ENCODE measurements at regions not wholly inside any gene's neighbourhood (a gene's known extent, or its start where the extent isn't known, plus 50 kb on each side); places are given as distances from the start of the nearest gene placed in this dataset.
"Not testable (repeated sequence)": the region's sequence is repeated elsewhere in the genome, so short reads cannot be mapped to it uniquely, and the experiment has no call there.

GRCh38 chr7:46928719-46929118, 653.2 kb downstream of the TNS3 start:
- no peaks in the 10 kb centered on the region for H3K27me3 Mint-ChIP-seq (ENCODE audit: low read depth)
- no peak for DNase-seq
- H3K9me3 Mint-ChIP-seq, result peaks cover 6% of the 10 kb centered on the region
- CTCF ChIA-PET, result no interaction called here
- H3K27ac Mint-ChIP-seq, result no peak overlapping the region
- no peak overlapping the region for H3K4me3 Mint-ChIP-seq
- intact Hi-C loops (cut with micrococcal nuclease), result no loop called here
- no peaks in the 10 kb centered on the region for H3K4me1 Mint-ChIP-seq (ENCODE audit: low read depth)
- no peaks in the 10 kb centered on the region for H3K36me3 Mint-ChIP-seq (ENCODE audit: low read depth)

DNA sequence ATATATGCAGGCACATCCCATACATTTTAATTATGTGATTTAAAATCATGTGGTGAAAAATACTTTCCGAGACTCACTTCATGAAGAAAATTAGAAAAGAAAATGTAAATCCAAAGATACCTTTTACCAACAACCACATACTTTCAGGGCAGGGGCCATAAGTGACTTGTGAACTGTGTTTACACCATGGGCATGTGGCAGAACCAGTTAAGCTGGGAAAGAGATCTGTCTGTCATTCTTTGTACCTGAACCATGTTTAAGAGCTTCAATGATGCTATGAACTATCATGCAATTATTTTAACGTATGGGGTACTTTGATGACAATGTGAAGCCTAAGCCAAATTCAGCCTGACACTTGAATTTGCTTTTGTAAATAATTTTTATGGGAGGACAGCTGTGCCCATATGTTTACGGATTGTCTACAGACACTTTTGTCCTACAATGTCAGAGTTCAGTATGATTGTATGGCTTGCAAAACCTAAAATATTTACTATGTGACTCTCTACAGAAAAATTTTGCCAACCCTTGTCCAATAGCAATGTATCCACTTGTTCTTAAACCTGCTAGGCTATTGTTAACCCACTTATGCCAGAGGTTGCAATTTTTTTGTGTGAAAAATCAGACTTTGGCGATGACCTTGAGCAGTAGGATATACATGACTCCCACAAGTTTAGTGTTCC, 654.6 kb downstream of the TNS3 start:
- no peak for DNase-seq
- CTCF ChIA-PET, result no interaction called here
- H3K27ac Mint-ChIP-seq, result no peak overlapping the region
- no peaks in the 10 kb centered on the region for H3K36me3 Mint-ChIP-seq (ENCODE audit: low read depth)
- no peaks in the 10 kb centered on the region for H3K4me1 Mint-ChIP-seq (ENCODE audit: low read depth)
- intact Hi-C loops (cut with micrococcal nuclease), result no loop called here
- H3K4me3 Mint-ChIP-seq, result no peak overlapping the region
- peaks cover 11% of the 10 kb centered on the region for H3K9me3 Mint-ChIP-seq
- H3K27me3 Mint-ChIP-seq (ENCODE audit: low read depth), result no peaks in the 10 kb centered on the region

GRCh38 chr7:46916581-46916980, 665.3 kb downstream of the TNS3 start:
- Mint-ChIP-seq H3K9me3 (peaks cover 2% of the 10 kb centered on the region), H3K27me3 (ENCODE audit: low read depth) (no peaks in the 10 kb centered on the region), H3K36me3 (ENCODE audit: low read depth) (no peaks in the 10 kb centered on the region), H3K4me1 (ENCODE audit: low read depth) (no peaks in the 10 kb centered on the region), H3K4me3 (no peak overlapping the region), H3K27ac (no peak overlapping the region)
- intact Hi-C loops (cut with micrococcal nuclease), result no loop called here
- CTCF ChIA-PET, result no interaction called here
- DNase-seq, result no peak

- H3K9me3 Mint-ChIP-seq, result peaks cover 15% of the 10 kb centered on the region
- CTCF ChIA-PET, result no interaction called here
- intact Hi-C loops (cut with micrococcal nuclease), result no loop called here
- H3K27ac Mint-ChIP-seq, result no peak overlapping the region
- H3K4me3 Mint-ChIP-seq, result no peak overlapping the region
- DNase-seq, result no peak
- H3K27me3 Mint-ChIP-seq (ENCODE audit: low read depth), result no peaks in the 10 kb centered on the region
- no peaks in the 10 kb centered on the region for H3K4me1 Mint-ChIP-seq (ENCODE audit: low read depth)
- no peaks in the 10 kb centered on the region for H3K36me3 Mint-ChIP-seq (ENCODE audit: low read depth)
Observed at GRCh38 chr7:46912692-46913091, 669.2 kb downstream of the TNS3 start.

DNA sequence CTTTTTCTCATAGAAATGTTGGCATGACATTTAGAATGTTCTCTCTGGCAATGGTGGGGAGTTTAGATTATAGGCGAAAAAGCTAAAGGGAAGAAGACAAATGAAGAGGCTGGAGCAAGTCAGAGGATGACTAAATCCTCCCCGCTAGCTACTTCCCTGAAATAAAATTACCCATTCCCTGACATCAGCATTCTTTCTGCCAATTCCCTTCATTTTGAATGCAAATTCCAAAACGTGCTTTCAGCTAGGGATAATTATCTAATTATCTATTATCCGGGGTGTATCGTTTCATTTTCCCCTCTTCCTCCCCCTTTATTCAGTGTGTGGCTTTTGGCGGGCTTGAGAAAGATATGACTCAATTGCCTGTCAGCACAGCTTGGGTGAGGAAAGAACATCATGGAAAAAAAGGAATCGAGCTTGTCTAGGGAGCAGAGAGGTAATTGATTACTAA, 672.3 kb downstream of the TNS3 start:
- no peaks in the 10 kb centered on the region for H3K36me3 Mint-ChIP-seq (ENCODE audit: low read depth)
- H3K4me1 Mint-ChIP-seq (ENCODE audit: low read depth), result no peaks in the 10 kb centered on the region
- CTCF ChIA-PET, result no interaction called here
- DNase-seq, result no peak
- no peak overlapping the region for H3K27ac Mint-ChIP-seq
- peaks cover 15% of the 10 kb centered on the region for H3K9me3 Mint-ChIP-seq
- no peak overlapping the region for H3K4me3 Mint-ChIP-seq
- no peaks in the 10 kb centered on the region for H3K27me3 Mint-ChIP-seq (ENCODE audit: low read depth)
- intact Hi-C loops (cut with micrococcal nuclease), result no loop called here

GRCh38 chr7:46908770-46909169, 673.1 kb downstream of the TNS3 start:
- CTCF ChIA-PET, result no interaction called here
- Mint-ChIP-seq H3K4me3 (no peak overlapping the region), H3K27me3 (ENCODE audit: low read depth) (no peaks in the 10 kb centered on the region), H3K9me3 (peaks cover 15% of the 10 kb centered on the region), H3K27ac (no peak overlapping the region), H3K4me1 (ENCODE audit: low read depth) (no peaks in the 10 kb centered on the region), H3K36me3 (ENCODE audit: low read depth) (no peaks in the 10 kb centered on the region)
- DNase-seq, result no peak
- intact Hi-C loops (cut with micrococcal nuclease), result no loop called here

DNA sequence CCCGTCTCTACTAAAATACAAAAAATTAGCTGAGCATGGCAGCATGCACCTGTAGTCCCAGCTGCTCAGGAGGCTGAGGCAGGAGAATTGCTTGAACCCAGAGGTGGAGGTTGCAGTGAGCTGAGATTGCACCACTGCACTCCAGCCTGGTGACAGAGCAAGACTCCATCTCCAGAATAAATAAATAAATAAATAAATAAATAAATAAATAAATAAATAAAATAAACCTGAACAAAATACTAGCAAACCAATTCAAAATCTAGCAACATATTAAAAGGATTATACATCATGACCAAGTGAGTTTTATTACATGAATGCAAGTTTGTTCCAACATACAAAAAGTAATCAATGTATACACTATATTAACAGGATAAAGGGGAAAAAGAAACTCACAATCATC, 677.4 kb downstream of the TNS3 start:
- H3K4me1 Mint-ChIP-seq (ENCODE audit: low read depth); H3K9me3 Mint-ChIP-seq; H3K36me3 Mint-ChIP-seq (ENCODE audit: low read depth); CTCF ChIA-PET; H3K27me3 Mint-ChIP-seq (ENCODE audit: low read depth); intact Hi-C loops (cut with micrococcal nuclease); DNase-seq; H3K27ac Mint-ChIP-seq; H3K4me3 Mint-ChIP-seq: not testable (repeated sequence)

DNA sequence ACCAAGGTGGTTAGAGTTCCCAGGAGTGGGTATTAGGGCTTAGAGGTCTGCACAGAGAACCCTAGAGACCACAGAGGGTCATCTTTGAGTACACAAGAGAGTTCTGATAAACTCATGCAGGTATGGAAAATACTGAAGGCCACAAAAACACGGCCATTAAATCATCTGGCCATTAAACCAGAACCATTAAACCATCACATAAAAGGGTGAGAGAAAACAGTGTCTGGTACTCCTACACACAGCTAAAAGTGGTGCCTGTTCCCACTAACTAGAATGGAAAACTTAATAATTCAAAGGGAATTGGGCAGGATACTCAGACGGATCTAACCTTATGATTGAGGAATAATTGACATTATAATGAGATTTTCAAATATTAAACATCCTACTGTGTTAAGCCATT, 679.4 kb downstream of the TNS3 start:
- no peaks in the 10 kb centered on the region for H3K27me3 Mint-ChIP-seq (ENCODE audit: low read depth)
- intact Hi-C loops (cut with micrococcal nuclease), result no loop called here
- no peak for DNase-seq
- H3K4me1 Mint-ChIP-seq (ENCODE audit: low read depth), result no peaks in the 10 kb centered on the region
- H3K27ac Mint-ChIP-seq, result no peak overlapping the region
- no peak overlapping the region for H3K4me3 Mint-ChIP-seq
- peaks cover 1% of the 10 kb centered on the region for H3K9me3 Mint-ChIP-seq
- H3K36me3 Mint-ChIP-seq (ENCODE audit: low read depth), result no peaks in the 10 kb centered on the region
- CTCF ChIA-PET, result no interaction called here

DNA sequence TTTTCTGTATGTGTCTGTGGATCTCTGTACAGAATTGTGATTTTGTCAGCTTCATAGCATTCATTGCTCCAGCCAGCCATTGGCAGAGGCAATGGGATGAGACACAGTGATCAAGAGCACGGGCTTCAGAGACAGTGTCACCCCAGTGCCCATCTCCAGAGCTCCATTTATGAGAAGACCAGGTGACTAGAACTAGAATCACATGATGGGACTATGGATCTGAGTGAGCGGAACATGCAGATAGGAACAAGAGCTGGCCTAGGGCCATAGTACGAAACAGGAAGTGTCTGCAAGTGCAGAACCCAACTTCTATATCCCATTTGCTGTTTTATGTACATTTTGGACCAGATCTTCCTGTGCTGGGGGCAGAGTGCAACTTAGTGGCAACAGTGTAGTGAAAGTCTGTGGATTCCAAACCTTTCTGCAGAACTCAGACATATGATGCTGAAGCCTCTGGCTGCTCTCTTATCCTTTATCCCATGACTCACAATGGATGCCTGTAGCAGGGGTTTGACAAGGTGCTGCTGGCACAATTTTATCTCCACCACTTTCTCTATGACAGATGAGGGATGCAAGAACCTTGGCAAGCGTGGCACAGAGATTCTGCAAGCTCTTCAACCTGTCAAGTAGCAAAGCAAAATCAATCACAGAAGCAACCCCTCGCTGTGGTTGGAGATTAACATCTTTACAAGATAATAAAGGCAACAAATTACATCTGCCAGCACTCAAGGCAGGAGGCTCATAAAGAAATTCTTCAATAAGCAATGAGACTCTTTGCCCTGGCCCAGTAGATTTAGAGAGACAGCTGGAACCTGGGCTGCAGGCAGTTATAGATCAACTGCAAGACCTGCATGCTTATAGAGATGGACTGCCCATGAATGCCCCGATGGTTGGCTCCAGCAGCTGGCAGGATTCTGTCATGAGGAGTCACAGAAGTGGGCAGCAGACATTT, 681.3 kb downstream of the TNS3 start:
- H3K9me3 Mint-ChIP-seq, result peaks cover 1% of the 10 kb centered on the region
- DNase-seq, result no peak
- H3K27me3 Mint-ChIP-seq (ENCODE audit: low read depth), result no peaks in the 10 kb centered on the region
- H3K27ac Mint-ChIP-seq, result no peak overlapping the region
- intact Hi-C loops (cut with micrococcal nuclease), result no loop called here
- H3K36me3 Mint-ChIP-seq (ENCODE audit: low read depth), result no peaks in the 10 kb centered on the region
- H3K4me1 Mint-ChIP-seq (ENCODE audit: low read depth), result no peaks in the 10 kb centered on the region
- no peak overlapping the region for H3K4me3 Mint-ChIP-seq
- CTCF ChIA-PET, result no interaction called here

DNA sequence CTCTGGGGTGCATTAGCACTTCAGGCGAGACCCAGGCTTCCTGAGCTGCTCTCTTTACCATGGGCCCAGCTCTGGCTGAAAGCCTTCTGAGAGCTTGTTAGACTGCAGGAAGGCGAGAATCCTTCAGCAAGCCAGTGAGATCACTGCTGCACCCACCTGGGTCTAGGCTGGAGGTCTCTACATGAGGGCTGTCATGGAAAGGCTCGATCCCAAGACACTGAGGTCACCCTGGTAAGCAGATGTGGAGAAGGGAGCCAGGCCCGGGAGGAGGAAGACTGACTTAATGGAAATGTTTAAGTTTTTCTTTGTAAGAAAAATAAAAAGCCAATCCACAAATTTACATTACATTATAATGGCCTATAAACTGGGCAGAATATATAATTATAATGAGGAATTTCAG, 684.5 kb downstream of the TNS3 start:
- no peak for DNase-seq
- Mint-ChIP-seq H3K36me3 (ENCODE audit: low read depth) (no peaks in the 10 kb centered on the region), H3K9me3 (peaks cover 3% of the 10 kb centered on the region), H3K4me1 (ENCODE audit: low read depth) (no peaks in the 10 kb centered on the region), H3K27ac (no peak overlapping the region), H3K27me3 (ENCODE audit: low read depth) (no peaks in the 10 kb centered on the region), H3K4me3 (no peak overlapping the region)
- intact Hi-C loops (cut with micrococcal nuclease), result no loop called here
- CTCF ChIA-PET, result interaction anchor here (0.6 kb wide), 1 partner anchor 127 kb away, joined by 9 read pairs; no protein-coding TSS in a partner anchor

DNA sequence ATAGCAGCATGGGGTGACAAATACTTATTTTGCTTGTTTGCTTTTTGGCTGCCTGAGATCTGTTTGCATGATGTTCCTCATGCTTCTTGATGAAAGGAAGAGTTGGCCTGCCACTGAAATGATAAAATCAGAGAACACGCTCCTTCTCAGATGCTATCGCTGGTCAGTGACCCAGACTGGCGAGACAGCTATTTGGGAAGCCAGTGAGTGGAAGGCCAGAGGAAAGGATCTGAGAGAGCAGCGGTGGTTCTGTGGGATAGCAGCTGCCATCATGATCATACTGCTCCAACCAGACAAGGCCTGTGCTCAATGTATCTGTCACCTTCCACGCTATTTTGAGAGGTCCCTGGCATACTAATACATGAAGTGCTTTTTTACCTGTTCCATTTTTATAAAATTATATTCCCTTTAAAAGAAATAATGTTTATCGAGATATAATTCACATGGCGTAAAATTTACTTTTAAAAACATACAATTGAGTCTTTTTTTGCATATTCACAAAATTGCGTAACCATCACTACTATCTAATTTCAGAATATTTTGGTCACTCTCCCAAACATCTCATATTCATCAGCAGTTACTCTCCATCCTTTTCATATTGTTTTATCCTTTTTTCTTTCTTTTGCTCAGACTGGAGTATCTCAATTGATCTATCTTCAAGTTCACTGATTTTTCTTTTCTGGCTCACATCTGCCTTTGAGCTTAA, 695.1 kb downstream of the TNS3 start:
- H3K9me3 Mint-ChIP-seq, result peaks cover 5% of the 10 kb centered on the region
- H3K36me3 Mint-ChIP-seq (ENCODE audit: low read depth), result no peaks in the 10 kb centered on the region
- H3K4me3 Mint-ChIP-seq, result no peak overlapping the region
- DNase-seq, result no peak
- intact Hi-C loops (cut with micrococcal nuclease), result no loop called here
- no peaks in the 10 kb centered on the region for H3K4me1 Mint-ChIP-seq (ENCODE audit: low read depth)
- CTCF ChIA-PET, result interaction anchor here (0.6 kb wide), 1 partner anchor 1189 kb away, joined by 3 read pairs; no protein-coding TSS in a partner anchor
- H3K27me3 Mint-ChIP-seq (ENCODE audit: low read depth), result no peaks in the 10 kb centered on the region
- no peak overlapping the region for H3K27ac Mint-ChIP-seq

GRCh38 chr7:46885167-46885566, 696.7 kb downstream of the TNS3 start:
- Mint-ChIP-seq H3K27ac (no peak overlapping the region), H3K27me3 (ENCODE audit: low read depth) (no peaks in the 10 kb centered on the region)

More at GRCh38 chr7:46885167-46885566, 696.7 kb downstream of the TNS3 start:
- no peaks in the 10 kb centered on the region for H3K36me3 Mint-ChIP-seq (ENCODE audit: low read depth)
- CTCF ChIA-PET, result no interaction called here
- H3K9me3 Mint-ChIP-seq, result peaks cover 5% of the 10 kb centered on the region
- no peaks in the 10 kb centered on the region for H3K4me1 Mint-ChIP-seq (ENCODE audit: low read depth)
- intact Hi-C loops (cut with micrococcal nuclease), result no loop called here
- H3K4me3 Mint-ChIP-seq, result no peak overlapping the region
- DNase-seq, result no peak

Measured in activated naive CD4-positive, alpha-beta T cell treated with anti-CD3 and anti-CD28 coated beads for 36 hours (primary cell).